ENCODE measurements at regions not wholly inside any gene's neighbourhood (a gene's known extent, or its start where the extent isn't known, plus 50 kb on each side); places are given as distances from the start of the nearest gene placed in this dataset.

GRCh38 chr3:24646790-24647189 lies 152.1 kb upstream of the THRB start:
- Histone ChIP-seq H2BK15ac (ENCODE audit: low read length) (no peak overlapping the region), H2BK120ac (replicated peaks; ENCODE audit: low read depth, low read length) (no peak overlapping the region), H3K14ac (ENCODE audit: insufficient read length) (no peak overlapping the region), H3K79me2 (ENCODE audit: control insufficient read depth in 1 of 2, insufficient read depth in 2 of 2, low read length in 2 of 2) (no peaks in the 10 kb centered on the region), H4K20me1 (replicated peaks in 1 of 2; ENCODE audit: control insufficient read depth in 1 of 2, insufficient read depth in 2 of 2, low read length in 2 of 2) (no peaks in the 10 kb centered on the region), H2BK12ac (ENCODE audit: low read depth, low read length) (no peak overlapping the region), H3K18ac (ENCODE audit: extremely low read depth, low read length) (no peak overlapping the region), H3K27ac (ENCODE audit: low read depth, low read length) (no peak overlapping the region), H2BK20ac (ENCODE audit: low read length) (no peak overlapping the region), H4K5ac (ENCODE audit: insufficient read length, low read depth, low read length) (no peak overlapping the region), H3K4me1 (replicated peaks in 1 of 4; ENCODE audit: control insufficient read depth in 3 of 4, insufficient read depth in 4 of 4, low read length in 3 of 4) (peaks cover 0 to 4% (median 0%) of the 10 kb centered on the region in 4 experiments; a peak in 2 of 7 replicates), H3K27me3 (replicated peaks in 1 of 4; ENCODE audit: control insufficient read depth in 3 of 4, extremely low read depth in 1 of 4, insufficient read depth in 3 of 4, low read length in 3 of 4) (no peaks in the 10 kb centered on the region), H3K9ac (replicated peaks in 1 of 4; ENCODE audit: extremely low read depth in 1 of 4, low read depth in 3 of 4, low read length in 3 of 4) (no peak overlapping the region), H3K9me3 (ENCODE audit: insufficient read depth in 2 of 2, low read depth in 1 of 2, low read length in 1 of 2) (no peaks in the 10 kb centered on the region), H2BK5ac (ENCODE audit: low read depth, low read length) (no peak overlapping the region), H3K4ac (replicated peaks; ENCODE audit: insufficient read length, low read depth, low read length) (no peak overlapping the region), H3K4me2 (ENCODE audit: insufficient read depth in 1 of 2, low read depth in 2 of 2, low read length in 2 of 2) (no peak overlapping the region), H3K79me1 (ENCODE audit: low read depth, low read length) (no peaks in the 10 kb centered on the region), H4K91ac (replicated peaks; ENCODE audit: insufficient read length, low read length) (no peak overlapping the region), H2AFZ (ENCODE audit: low read length) (no peak overlapping the region), H3K23ac (ENCODE audit: insufficient read length) (no peak overlapping the region), H4K8ac (ENCODE audit: extremely low read depth, insufficient read depth, low read length) (no peak overlapping the region), H3K56ac (replicated peaks; ENCODE audit: insufficient read length, low read depth, low read length) (no peak overlapping the region), H3K4me3 (ENCODE audit: extremely low read depth in 1 of 4, insufficient read depth in 2 of 4, low read depth in 3 of 4, low read length in 4 of 4) (no peak overlapping the region), H3K23me2 (ENCODE audit: low read depth, low read length) (no peaks in the 10 kb centered on the region), H2AK5ac (ENCODE audit: low read depth, low read length) (no peak overlapping the region), H3K36me3 (ENCODE audit: control insufficient read depth in 2 of 4, insufficient read depth in 4 of 4, low read length in 3 of 4) (no peaks in the 10 kb centered on the region)
- FAIRE-seq (no peak), DNase-seq (ENCODE audit: low read depth in 1 of 2, low spot score in 2 of 2) (no peak)
- CTCF ChIA-PET (ENCODE audit: partially characterized antibody) = interaction anchor here (0.7 to 1.2 kb wide), 2 partner anchors 89 to 385 kb away, joined by 3 to 4 read pairs; no protein-coding TSS in a partner anchor
- 95% methylated on average over 2 of the region's 2 CpGs; no CpG with 5 or more reads in 1 of the 2 experiments for WGBS, 2 experiments (ENCODE audit: extremely low coverage in 1 of 2, insufficient coverage in 1 of 2, insufficient read length in 1 of 2, insufficient replicate concordance in 2 of 2, low coverage in 1 of 2, low lambda C conversion rate in 2 of 2, missing lambda C conversion rate in 1 of 2)
- POLR2A ChIA-PET (ENCODE audit: partially characterized antibody) = no interaction called here
- no peak for TF ChIP-seq CEBPB (IDR thresholded peaks at IDR 0.05; ENCODE audit: low read depth, low read length)
- TF ChIP-seq NRF1 (IDR thresholded peaks at IDR 0.05; ENCODE audit: low read depth, low read length) = no peak
- TF ChIP-seq SAP30 (IDR thresholded peaks at IDR 0.05; ENCODE audit: insufficient read depth, insufficient replicate concordance, low read length) = no peak
- no peak for TF ChIP-seq ASH2L (IDR thresholded peaks at IDR 0.05; ENCODE audit: low read length)
- TF ChIP-seq, protein P1, sequence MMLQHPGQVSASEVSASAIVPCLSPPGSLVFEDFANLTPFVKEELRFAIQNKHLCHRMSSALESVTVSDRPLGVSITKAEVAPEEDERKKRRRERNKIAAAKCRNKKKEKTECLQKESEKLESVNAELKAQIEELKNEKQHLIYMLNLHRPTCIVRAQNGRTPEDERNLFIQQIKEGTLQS (IDR thresholded peaks at IDR 0.05; ENCODE audit: insufficient read depth, low read depth, low read length) = no peak
- TF ChIP-seq PHF8 (conservative IDR thresholded peaks at IDR 0.05; ENCODE audit: low read depth, low read length) = no peak
- TF ChIP-seq CHD2 (IDR thresholded peaks at IDR 0.05; ENCODE audit: low read length) = no peak
- no peak for TF ChIP-seq JUN (IDR thresholded peaks at IDR 0.05; ENCODE audit: low read depth, low read length)
- TF ChIP-seq KDM1A (IDR thresholded peaks at IDR 0.05; ENCODE audit: borderline replicate concordance, low read length) = no peak
- TF ChIP-seq GTF2F1 (IDR thresholded peaks at IDR 0.05; ENCODE audit: borderline replicate concordance, low read depth, low read length) = no peak
- TF ChIP-seq EGR1 (IDR thresholded peaks at IDR 0.05; ENCODE audit: borderline replicate concordance, low read depth, low read length) = no peak
- no peak for TF ChIP-seq GABPA (IDR thresholded peaks at IDR 0.05; ENCODE audit: borderline replicate concordance, insufficient read depth, low read length)
- TF ChIP-seq SRF (IDR thresholded peaks at IDR 0.05; ENCODE audit: low read depth, low read length) = no peak
- no peak for TF ChIP-seq SIN3A (conservative IDR thresholded peaks at IDR 0.05 in 1 of 2, IDR thresholded peaks at IDR 0.05 in 1 of 2; ENCODE audit: low read depth in 1 of 2, low read length in 2 of 2)
- TF ChIP-seq RXRA (IDR thresholded peaks at IDR 0.05; ENCODE audit: insufficient read depth, low read depth, low read length) = no peak

Data from H1 (cell line).